ENCODE measurements at regions not wholly inside any gene's neighbourhood (a gene's known extent, or its start where the extent isn't known, plus 50 kb on each side); places are given as distances from the start of the nearest gene placed in this dataset.

DNA sequence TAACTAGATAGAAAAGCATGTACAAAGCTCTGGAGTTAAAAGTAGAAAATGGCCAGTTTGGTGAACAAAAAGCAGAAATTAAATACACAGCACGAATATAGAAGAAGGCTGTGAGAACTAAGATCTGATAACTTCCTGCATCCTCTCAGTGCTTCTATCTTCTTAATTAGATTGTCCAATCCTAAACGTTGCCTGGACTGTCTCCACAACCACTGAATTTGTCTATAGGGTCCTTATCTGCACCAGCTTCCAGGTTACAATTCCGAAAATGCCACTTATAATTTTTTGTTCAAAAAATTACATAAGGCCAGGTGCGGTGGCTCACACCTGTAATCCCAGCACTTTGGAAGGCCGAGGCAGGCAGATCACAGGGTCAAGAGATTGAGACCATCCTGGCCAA, 626.3 kb downstream of the TBL1XR1 start:
- in situ Hi-C loops (cut with MboI; ENCODE audit: low pct_unique_long_range_greater_than_20kb, low sequenced_read_pairs, unreplicated experiment): no loop called here
- TF ChIP-seq, protein P1, sequence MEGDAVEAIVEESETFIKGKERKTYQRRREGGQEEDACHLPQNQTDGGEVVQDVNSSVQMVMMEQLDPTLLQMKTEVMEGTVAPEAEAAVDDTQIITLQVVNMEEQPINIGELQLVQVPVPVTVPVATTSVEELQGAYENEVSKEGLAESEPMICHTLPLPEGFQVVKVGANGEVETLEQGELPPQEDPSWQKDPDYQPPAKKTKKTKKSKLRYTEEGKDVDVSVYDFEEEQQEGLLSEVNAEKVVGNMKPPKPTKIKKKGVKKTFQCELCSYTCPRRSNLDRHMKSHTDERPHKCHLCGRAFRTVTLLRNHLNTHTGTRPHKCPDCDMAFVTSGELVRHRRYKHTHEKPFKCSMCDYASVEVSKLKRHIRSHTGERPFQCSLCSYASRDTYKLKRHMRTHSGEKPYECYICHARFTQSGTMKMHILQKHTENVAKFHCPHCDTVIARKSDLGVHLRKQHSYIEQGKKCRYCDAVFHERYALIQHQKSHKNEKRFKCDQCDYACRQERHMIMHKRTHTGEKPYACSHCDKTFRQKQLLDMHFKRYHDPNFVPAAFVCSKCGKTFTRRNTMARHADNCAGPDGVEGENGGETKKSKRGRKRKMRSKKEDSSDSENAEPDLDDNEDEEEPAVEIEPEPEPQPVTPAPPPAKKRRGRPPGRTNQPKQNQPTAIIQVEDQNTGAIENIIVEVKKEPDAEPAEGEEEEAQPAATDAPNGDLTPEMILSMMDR (IDR thresholded peaks at IDR 0.05; ENCODE audit: extremely low read depth, insufficient read depth, missing control alignments): no peak
- DNase-seq (ENCODE audit: low spot score): no peak

DNA sequence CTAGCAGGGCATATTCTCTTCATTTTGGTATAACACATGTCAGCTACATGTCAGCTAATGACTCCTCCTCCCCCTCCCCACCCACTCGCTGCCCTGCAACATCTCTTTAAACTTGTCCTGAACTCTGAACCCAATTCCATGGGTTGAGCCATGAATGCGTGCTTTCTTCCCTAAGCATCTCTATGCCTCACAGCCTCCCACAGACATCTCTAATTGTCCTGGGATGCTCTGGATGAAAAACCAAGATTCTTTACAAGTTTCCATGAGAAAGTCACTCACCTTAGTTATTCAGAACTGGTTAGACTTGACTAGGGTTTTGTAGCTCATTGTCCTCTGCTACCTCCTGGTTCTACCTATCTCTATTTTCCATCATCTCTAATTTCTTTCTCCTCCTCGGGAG, 629.1 kb downstream of the TBL1XR1 start:
- TF ChIP-seq, protein P1 (IDR thresholded peaks at IDR 0.05; ENCODE audit: extremely low read depth, insufficient read depth, missing control alignments): no peak
- in situ Hi-C loops (cut with MboI; ENCODE audit: low pct_unique_long_range_greater_than_20kb, low sequenced_read_pairs, unreplicated experiment): no loop called here
- no peak for DNase-seq (ENCODE audit: low spot score)

DNA sequence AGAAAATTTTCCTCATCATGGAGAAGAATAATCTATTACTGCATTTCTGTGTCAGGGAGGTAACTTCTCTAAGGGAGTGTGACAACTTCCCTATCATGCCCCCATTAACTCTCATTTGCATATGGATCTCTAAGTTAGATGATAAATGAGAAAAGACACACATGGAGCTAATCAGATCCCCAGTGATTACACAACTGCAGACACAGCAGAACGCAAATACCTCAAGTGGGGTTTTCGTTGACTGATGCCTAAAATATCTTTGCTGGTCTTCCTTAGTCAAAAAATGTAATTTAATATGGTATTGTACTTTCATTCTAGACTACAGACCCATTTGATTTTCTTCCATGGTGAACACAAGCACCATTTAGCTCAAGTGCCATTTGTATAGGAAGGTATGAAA, 630.5 kb downstream of the TBL1XR1 start:
- TF ChIP-seq, protein P1 (IDR thresholded peaks at IDR 0.05; ENCODE audit: extremely low read depth, insufficient read depth, missing control alignments): no peak
- DNase-seq (ENCODE audit: low spot score): no peak
- in situ Hi-C loops (cut with MboI; ENCODE audit: low pct_unique_long_range_greater_than_20kb, low sequenced_read_pairs, unreplicated experiment): no loop called here

DNA sequence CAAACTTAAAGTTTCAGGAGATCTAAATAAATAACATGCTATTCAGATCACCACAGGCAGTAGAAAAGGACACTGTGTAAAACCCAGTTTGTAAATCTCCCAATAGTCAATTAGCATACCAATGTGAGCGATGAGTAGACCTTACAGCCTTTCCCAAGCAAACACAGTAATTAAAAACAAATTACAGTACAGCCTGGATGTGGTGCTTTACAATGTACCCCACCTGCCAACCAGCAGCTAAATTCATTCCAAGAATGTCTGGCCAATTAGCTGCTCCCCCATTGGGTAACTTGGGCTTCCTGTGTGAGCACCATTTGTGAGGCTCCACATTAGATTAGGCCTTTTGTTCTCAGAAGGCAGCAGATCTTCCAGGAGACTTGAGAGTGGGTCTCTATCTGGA, 635.0 kb downstream of the TBL1XR1 start:
- in situ Hi-C loops (cut with MboI; ENCODE audit: low pct_unique_long_range_greater_than_20kb, low sequenced_read_pairs, unreplicated experiment): no loop called here
- DNase-seq (ENCODE audit: low spot score): no peak
- TF ChIP-seq, protein P1 (IDR thresholded peaks at IDR 0.05; ENCODE audit: extremely low read depth, insufficient read depth, missing control alignments): no peak

DNA sequence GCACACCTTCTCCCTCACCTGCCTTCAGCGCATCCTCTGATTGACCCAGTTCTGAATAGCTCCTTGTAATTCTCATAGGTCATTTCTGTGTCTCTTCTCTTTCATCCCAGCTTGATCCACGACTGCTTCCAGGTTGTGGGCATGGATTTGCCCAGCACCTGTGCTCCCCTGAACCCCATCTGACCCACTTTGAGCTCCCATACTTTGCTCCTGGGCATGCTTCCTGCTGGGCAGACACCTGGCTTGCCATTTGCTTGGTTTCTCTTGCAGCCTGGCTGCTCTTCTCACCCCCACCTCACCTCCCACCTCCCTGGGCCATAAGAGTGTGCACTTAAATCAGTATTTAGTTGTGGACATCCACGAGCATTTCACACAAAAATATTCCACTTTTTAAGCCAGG, 635.5 kb downstream of the TBL1XR1 start:
- DNase-seq (ENCODE audit: low spot score): no peak

DNA sequence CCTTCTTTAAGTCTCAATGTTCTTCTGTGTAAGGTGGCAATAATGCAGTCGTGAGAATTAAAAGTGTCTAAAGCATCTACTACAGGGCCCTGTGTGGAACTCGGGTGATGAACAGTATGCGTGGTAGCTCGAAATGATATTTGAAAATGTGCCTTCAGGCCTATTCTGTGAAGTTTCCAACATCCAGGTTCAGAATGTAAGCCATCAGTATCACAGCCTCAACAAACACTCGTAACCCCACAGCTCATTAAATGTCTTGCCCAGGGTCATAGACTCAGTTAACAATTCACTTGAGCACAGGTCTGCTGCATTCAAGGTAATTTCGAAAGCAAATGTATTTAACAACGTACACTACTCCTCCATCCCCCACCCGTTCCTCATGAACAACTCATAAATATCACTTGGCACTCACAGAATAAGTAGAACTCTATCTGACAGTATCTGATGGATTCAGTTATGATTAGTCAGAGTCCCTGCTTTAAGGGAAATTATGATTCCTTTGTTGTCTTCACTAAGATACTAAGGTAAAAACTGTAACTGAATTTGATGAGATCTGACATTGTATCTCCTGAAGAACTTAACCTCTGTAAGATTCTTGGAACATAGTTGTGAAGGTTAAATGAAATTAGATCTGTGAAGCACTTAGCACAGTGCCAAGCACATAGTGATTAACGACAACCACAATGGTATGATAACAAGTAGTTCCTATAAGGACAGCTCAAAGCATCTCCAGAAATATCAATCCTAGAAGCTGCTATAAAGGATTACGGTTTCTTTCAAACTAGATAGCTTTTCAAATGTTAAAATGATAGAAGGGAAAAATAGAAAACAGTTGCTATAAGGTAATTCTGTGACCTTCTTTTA, 642.3 kb downstream of the TBL1XR1 start:
- TF ChIP-seq, protein P1 (IDR thresholded peaks at IDR 0.05; ENCODE audit: extremely low read depth, insufficient read depth, missing control alignments): no peak
- in situ Hi-C loops (cut with MboI; ENCODE audit: low pct_unique_long_range_greater_than_20kb, low sequenced_read_pairs, unreplicated experiment): no loop called here
- no peak for DNase-seq (ENCODE audit: low spot score)

More for the DNA sequence above, 635.5 kb downstream of the TBL1XR1 start:
- in situ Hi-C loops (cut with MboI; ENCODE audit: low pct_unique_long_range_greater_than_20kb, low sequenced_read_pairs, unreplicated experiment): no loop called here
- TF ChIP-seq, protein P1 (IDR thresholded peaks at IDR 0.05; ENCODE audit: extremely low read depth, insufficient read depth, missing control alignments): no peak

Measured in GM13977 (cell line).